LoVo (cell line): ENCODE measurements at regions not wholly inside any gene's neighbourhood (a gene's known extent, or its start where the extent isn't known, plus 50 kb on each side); places are given as distances from the start of the nearest gene placed in this dataset.
"Not testable (repeated sequence)": the region's sequence is repeated elsewhere in the genome, so short reads cannot be mapped to it uniquely, and the experiment has no call there.

Experiments used
- DNase-seq: peaks from one replicate; pipeline ENCODE4 v3.0.0-alpha.2; 2016; ENCODE audit warnings: low spot score

GRCh38 chr7:86008898-86009297, 634.8 kb upstream of the GRM3 start:
- DNase-seq = no peak

GRCh38 chr7:86006909-86007308, 636.8 kb upstream of the GRM3 start:
- no peak for DNase-seq

DNA sequence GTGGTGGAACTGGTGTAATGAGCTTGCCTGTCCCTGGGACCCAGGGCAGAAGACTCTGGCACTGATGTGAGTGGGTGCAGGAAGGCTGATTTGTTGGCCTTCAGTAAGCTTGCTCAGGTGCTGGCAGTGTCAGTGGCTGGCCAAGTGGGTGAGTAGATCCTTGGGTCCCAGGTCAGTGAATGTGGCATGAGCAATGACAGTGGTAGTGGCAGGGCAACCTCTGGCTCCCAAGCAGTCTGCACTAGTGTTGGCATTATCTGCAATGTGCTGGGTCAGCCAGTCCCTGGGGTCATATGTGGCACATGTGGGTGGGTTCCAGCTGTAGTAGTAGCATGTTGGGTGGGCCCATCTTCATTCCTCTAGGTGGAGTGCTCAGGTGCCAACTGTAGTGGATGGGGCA, 640.9 kb upstream of the GRM3 start:
- no peak for DNase-seq

GRCh38 chr7:85997515-85997914, 646.2 kb upstream of the GRM3 start:
- no peak for DNase-seq

GRCh38 chr7:85995101-85995500, 648.6 kb upstream of the GRM3 start:
- DNase-seq = no peak

GRCh38 chr7:85980740-85981139, 663.0 kb upstream of the GRM3 start:
- no peak for DNase-seq

GRCh38 chr7:85974176-85974575, 669.5 kb upstream of the GRM3 start:
- DNase-seq = no peak

DNA sequence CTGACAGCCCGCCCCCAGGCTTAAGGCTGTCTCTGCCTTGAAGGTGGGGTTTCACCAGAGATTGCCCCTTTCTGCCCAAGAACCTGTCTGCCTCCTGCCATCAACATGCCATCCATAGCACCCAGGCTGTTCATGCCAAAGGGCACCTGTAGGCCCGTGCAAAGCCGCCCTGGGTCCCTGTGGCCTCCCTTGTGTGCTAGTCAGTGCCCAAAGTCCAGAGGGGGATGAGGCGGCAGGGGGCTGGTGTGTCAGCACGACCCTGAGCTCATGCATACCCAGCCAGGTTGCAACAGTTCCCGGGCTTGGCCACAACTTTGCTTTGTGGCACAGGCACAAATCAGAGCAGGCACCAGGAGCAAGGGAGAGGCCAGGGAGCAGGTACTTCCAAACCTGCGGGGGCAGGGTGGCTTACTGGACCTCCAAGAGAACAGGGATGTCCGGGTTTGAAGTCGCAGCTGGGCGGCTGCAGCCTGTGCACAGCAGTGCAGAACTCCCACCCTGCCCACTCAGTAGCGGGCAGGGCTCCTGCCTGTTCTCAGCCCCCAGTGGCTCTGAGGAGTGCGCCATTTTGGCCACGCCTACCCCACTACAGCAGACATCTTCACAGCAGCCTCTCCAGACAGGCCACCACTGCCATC, 671.1 kb upstream of the GRM3 start:
- DNase-seq = no peak

DNA sequence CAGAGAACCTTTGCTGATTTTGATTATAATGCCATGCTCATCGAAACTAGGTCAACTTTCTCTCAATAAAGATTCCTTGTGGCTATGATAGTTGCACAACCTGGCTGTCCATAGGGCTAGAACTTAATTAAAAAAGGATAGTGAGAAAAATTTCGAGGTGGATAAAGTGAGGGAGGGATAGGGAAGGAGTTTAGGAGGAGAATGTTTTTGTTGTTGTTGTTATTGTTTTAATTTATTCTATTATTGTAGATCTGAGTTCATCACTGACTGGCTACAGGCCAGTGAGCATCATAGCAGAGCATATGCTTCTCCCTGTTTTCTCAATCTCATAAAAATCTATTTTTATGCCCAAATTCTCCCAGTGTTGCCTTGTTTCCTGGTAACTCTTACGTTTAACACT, 688.7 kb upstream of the GRM3 start:
- no peak for DNase-seq

GRCh38 chr7:85950871-85951270, 692.8 kb upstream of the GRM3 start:
- no peak for DNase-seq

GRCh38 chr7:85950418-85950817, 693.3 kb upstream of the GRM3 start:
- no peak for DNase-seq

- no peak for DNase-seq
Measured at GRCh38 chr7:85947767-85948166, 695.9 kb upstream of the GRM3 start.

DNA sequence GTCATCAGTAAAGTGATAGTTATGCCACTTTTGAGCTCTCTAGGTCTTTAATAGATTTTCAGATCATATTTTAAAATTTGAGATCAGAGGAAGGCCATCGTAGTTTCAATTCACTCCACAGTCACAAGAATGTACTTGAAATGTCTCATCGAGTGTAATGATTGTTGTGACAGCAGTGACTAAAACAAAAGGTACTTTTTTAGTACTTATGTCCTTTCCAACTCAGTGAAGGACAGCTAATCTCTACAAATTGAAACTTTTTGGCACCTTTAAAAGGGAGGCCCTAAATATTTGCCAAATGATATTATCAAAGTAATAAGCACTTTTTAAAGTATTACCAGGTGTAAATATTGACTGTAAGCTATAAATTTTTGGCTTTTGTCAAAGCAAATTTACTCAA, 702.9 kb upstream of the GRM3 start:
- DNase-seq = no peak

DNA sequence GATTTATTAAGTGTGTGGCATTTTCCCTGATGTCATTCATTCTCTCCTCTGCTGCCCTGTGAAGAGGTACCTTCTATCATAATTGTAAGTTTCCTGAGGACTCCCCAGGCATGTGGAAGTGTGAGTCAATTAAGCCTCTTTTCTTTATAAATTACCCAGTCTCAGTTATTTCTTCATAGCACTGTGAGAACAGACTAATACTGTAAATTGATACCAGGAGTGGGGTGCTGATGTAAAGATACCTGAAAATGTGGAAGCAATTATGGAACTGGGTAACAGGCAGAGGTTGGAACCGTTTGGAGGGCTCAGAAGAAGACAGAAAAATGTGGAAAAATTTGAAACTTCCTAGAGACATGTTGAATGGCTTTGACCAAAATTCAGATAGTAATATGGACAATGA, 711.8 kb upstream of the GRM3 start:
- no peak for DNase-seq

GRCh38 chr7:85928500-85928899, 715.2 kb upstream of the GRM3 start:
- no peak for DNase-seq

- DNase-seq = no peak
Measured at GRCh38 chr7:85927226-85927625, 716.5 kb upstream of the GRM3 start.

GRCh38 chr7:85924062-85924461, 719.6 kb upstream of the GRM3 start:
- no peak for DNase-seq

- DNase-seq = no peak
Measured at GRCh38 chr7:85916016-85916415, 727.7 kb upstream of the GRM3 start.

GRCh38 chr7:85914437-85914836, 727.6 kb upstream of the SEMA3D start:
- DNase-seq = no peak

- DNase-seq = no peak
Measured at GRCh38 chr7:85908051-85908450, 721.2 kb upstream of the SEMA3D start.

- no peak for DNase-seq
Measured at GRCh38 chr7:85897967-85898366, 711.1 kb upstream of the SEMA3D start.

DNA sequence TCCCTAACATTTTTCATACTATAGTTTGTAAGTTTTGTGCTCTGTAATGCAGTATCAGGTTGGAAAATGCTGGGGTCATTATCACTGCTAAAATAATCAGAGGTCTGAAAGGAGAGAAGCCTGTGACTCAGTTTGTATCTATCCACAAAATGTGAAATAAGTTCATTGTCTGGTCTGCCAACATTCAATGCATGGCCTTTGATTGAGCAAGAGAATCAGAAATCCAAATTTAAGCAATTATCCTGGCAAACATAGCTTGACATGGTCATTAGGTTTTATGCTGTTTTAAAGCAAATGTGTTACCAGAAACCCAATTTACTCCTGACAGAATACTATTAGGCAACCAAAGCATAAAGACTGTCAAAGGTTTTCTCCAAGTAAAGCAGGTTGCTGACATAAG, 709.7 kb upstream of the SEMA3D start:
- DNase-seq = no peak

DNA sequence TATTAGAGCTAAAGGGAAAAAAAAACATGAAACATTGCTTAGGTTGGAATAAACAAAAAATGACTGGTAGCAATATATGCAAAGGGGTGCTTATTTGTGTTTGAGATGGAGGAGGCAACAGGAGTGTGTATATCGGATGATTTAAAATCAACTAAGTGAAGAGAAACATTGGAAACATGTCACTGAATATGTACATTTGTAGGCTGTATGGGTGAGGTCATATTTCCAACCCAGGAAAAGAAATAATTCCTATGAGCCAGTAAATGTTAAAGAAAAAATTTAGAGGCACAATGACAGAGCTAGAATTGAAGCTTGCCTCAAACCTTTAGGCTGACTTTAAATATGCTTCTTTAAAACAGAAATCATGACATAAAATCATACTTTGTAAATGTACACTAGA, 709.0 kb upstream of the SEMA3D start:
- DNase-seq = no peak

DNA sequence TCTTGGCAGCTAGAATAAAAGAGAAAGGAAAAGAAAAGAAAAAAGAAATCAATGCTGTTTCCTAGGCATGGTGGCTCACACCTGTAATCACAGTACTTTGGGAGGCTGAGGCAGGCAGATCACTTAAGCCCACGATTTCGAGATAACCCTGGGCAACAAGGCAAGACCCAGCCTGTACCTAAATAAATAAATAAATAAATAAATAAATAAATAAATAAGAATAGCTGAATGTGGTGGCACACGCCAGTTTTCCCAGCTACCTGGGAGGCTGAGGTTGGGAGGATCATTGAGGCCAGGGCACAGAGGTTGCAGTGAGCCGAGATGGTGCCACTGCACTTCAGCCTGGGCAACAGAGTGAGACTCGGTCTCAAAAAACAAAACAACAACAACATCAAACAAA, 705.0 kb upstream of the SEMA3D start:
- DNase-seq = not testable (repeated sequence)
